ENCODE measurements at regions not wholly inside any gene's neighbourhood (a gene's known extent, or its start where the extent isn't known, plus 50 kb on each side); places are given as distances from the start of the nearest gene placed in this dataset.
A peak's percentile ranks its signal among the peaks of the same experiment; 100 is the strongest.

- TF ChIP-seq POLR2A (IDR thresholded peaks at IDR 0.05) (no peak), CTCF (IDR thresholded peaks at IDR 0.05) (no peak)
- Histone ChIP-seq H3K36me3 (no peaks in the 10 kb centered on the region), H3K4me3 (no peak overlapping the region), H3K4me1 (peaks cover 0 to 10% (median 0%) of the 10 kb centered on the region in 12 donors), H3K27ac (peak overlapping the region in 2 of 12 donors; percentile 8 to 25), H3K27me3 (peaks cover 0 to 18% (median 0%) of the 10 kb centered on the region in 9 donors), H3K9me3 (no peaks in the 10 kb centered on the region)
- no peak for ATAC-seq
- no peak for DNase-seq
- intact Hi-C loops (cut with DNase I) = no loop called here
- WGBS, 4 donors = 78 to 86% (median 79%) methylated on average over 3 of the region's 3 CpGs
Measured at GRCh38 chr1:87169263-87169910, 159.3 kb upstream of the LMO4 start.

DNA sequence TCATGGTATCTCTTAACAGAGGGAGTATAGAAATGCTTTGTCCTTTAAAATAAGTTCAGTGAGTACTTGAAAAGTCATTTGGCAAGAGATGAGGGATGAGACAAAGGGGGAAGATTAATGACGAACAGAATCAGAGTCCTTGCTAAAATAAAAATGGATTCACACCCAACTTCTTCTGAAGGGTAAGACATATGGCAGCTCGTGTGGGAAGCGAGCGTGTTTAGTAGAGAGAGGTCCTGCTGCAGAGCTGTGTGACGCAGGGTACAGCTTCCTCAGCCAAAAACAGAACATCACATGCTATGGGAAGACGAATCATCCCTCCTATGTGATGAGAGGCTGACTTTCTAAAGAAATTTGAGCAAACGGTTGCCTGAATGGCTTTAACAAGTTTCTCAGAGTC is 158.5 kb upstream of the LMO4 start:
- WGBS, 4 donors = 71 to 80% (median 78%) methylated on average over 7 of the region's 7 CpGs
- Histone ChIP-seq H3K36me3 (no peaks in the 10 kb centered on the region), H3K4me3 (no peak overlapping the region), H3K4me1 (peaks cover 0 to 10% (median 0%) of the 10 kb centered on the region in 12 donors), H3K27me3 (peaks cover 0 to 21% (median 0%) of the 10 kb centered on the region in 9 donors), H3K9me3 (no peaks in the 10 kb centered on the region), H3K27ac (no peak overlapping the region)
- intact Hi-C loops (cut with DNase I) = no loop called here
- TF ChIP-seq CTCF (IDR thresholded peaks at IDR 0.05) (no peak), POLR2A (IDR thresholded peaks at IDR 0.05) (no peak)
- DNase-seq (no peak), ATAC-seq (no peak)

DNA sequence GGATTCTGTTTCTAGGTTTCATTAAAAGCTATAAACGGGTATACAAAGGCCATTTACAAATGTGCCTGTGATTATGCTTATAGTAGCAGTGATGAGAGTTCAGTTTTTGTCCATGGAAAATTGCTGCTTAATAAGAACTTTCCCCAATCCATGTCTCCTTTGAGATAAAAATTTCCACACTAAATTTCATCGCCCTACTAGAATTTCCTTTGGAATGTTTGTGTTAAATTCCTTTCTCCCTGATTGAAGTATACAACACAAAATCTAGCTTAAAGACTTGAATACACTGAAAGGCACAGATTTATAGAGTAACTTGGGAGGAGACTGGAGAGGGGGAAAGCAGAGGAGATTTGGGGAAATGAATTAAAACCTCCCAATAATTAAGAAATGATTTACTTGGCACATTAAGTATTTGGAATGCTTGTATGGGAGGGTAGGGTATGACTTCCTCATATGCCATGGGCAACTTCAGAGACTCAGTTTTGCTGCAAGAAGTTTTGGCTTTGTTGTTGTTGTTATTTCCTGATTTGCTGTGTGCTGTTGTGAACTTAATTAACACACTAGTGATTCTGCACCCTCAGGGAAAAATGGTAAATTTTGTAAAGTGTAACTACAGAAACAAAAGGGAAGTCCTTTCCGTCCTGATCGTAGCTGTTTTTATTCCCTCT is 157.6 kb upstream of the LMO4 start:
- H3K36me3 ChIP-seq = no peaks in the 10 kb centered on the region
- H3K4me1 ChIP-seq = peaks cover 0 to 10% (median 0%) of the 10 kb centered on the region in 12 donors
- no peaks in the 10 kb centered on the region for H3K9me3 ChIP-seq
- peaks cover 0 to 21% (median 0%) of the 10 kb centered on the region in 9 donors for H3K27me3 ChIP-seq
- no peak overlapping the region for H3K4me3 ChIP-seq
- H3K27ac ChIP-seq = no peak overlapping the region
- no peak for DNase-seq
- TF ChIP-seq POLR2A (IDR thresholded peaks at IDR 0.05) = no peak
- no peak for TF ChIP-seq CTCF (IDR thresholded peaks at IDR 0.05)
- intact Hi-C loops (cut with DNase I) = no loop called here
- no peak for ATAC-seq
- WGBS, 4 donors = 58 to 74% (median 72%) methylated on average over 4 of the region's 4 CpGs

GRCh38 chr1:87173231-87173630 is 155.4 kb upstream of the LMO4 start:
- Histone ChIP-seq H3K27me3 (peaks cover 0 to 17% (median 0%) of the 10 kb centered on the region in 9 donors), H3K27ac (no peak overlapping the region), H3K36me3 (no peaks in the 10 kb centered on the region), H3K4me1 (peaks cover 0 to 5% (median 0%) of the 10 kb centered on the region in 12 donors), H3K9me3 (no peaks in the 10 kb centered on the region), H3K4me3 (no peak overlapping the region)
- no peak for TF ChIP-seq CTCF (IDR thresholded peaks at IDR 0.05)
- no peak for TF ChIP-seq POLR2A (IDR thresholded peaks at IDR 0.05)
- ATAC-seq = no peak
- intact Hi-C loops (cut with DNase I) = no loop called here
- 84 to 88% (median 85%) methylated on average over 3 of the region's 3 CpGs for WGBS, 4 donors
- no peak for DNase-seq
